ENCODE measurements at regions not wholly inside any gene's neighbourhood (a gene's known extent, or its start where the extent isn't known, plus 50 kb on each side); places are given as distances from the start of the nearest gene placed in this dataset.

GRCh38 chr5:143985832-143986515, 174.0 kb downstream of the HMHB1 start:
- peak overlapping the region; percentile 50 for H3K27ac ChIP-seq (ENCODE audit: low read length)

GRCh38 chr5:143986516-143987212, 174.7 kb downstream of the HMHB1 start:
- TF ChIP-seq EZH2 (IDR thresholded peaks at IDR 0.05; ENCODE audit: low read length, unreplicated experiment) (no peak), EZH2phosphoT487 (IDR thresholded peaks at IDR 0.05; ENCODE audit: borderline replicate concordance, low read length) (no peak), CTCF (conservative IDR thresholded peaks at IDR 0.05; ENCODE audit: low read depth, low read length) (no peak)
- Histone ChIP-seq H3K27ac (ENCODE audit: low read length) (peak overlapping the region; percentile 50), H2AFZ (ENCODE audit: low read length) (no peak overlapping the region), H3K27me3 (ENCODE audit: low read length) (no peaks in the 10 kb centered on the region), H3K79me2 (ENCODE audit: low read length) (no peaks in the 10 kb centered on the region), H3K9ac (ENCODE audit: low read length) (no peak overlapping the region), H3F3A (ENCODE audit: low read length, unreplicated experiment) (peaks cover 9% of the 10 kb centered on the region), H3K36me3 (ENCODE audit: low read depth, low read length) (no peaks in the 10 kb centered on the region), H3K4me1 (ENCODE audit: insufficient read depth, low read length) (peaks cover 22% of the 10 kb centered on the region), H3K9me2 (replicated peaks; ENCODE audit: low read length) (no peaks in the 10 kb centered on the region), H3K9me3 (ENCODE audit: low read length) (no peaks in the 10 kb centered on the region), H4K20me1 (ENCODE audit: low read length) (no peaks in the 10 kb centered on the region), H3K4me2 (ENCODE audit: low read length) (peak overlapping the region; percentile 39), H3K4me3 (ENCODE audit: low read length) (no peak overlapping the region)
- ATAC-seq (no peak), DNase-seq (no peak)
- no TSS peak for BruUV-seq (replicated peaks)
- CTCF ChIA-PET: no interaction called here
- intact Hi-C loops (cut with micrococcal nuclease): no loop called here
- POLR2A ChIA-PET (ENCODE audit: unreplicated experiment): interaction anchor here (0.7 kb wide), 1 partner anchor 1021 kb away, joined by 4 read pairs; no protein-coding TSS in a partner anchor

More at GRCh38 chr5:143985832-143986515, 174.0 kb downstream of the HMHB1 start:
- Histone ChIP-seq H3K79me2 (ENCODE audit: low read length) (no peaks in the 10 kb centered on the region), H3K36me3 (ENCODE audit: low read depth, low read length) (no peaks in the 10 kb centered on the region), H3K9ac (ENCODE audit: low read length) (no peak overlapping the region), H3K9me2 (replicated peaks; ENCODE audit: low read length) (no peaks in the 10 kb centered on the region), H3F3A (ENCODE audit: low read length, unreplicated experiment) (peaks cover 9% of the 10 kb centered on the region), H2AFZ (ENCODE audit: low read length) (no peak overlapping the region), H3K9me3 (ENCODE audit: low read length) (no peaks in the 10 kb centered on the region), H3K4me3 (ENCODE audit: low read length) (no peak overlapping the region), H3K4me2 (ENCODE audit: low read length) (peak overlapping the region; percentile 39), H3K27me3 (ENCODE audit: low read length) (no peaks in the 10 kb centered on the region), H4K20me1 (ENCODE audit: low read length) (no peaks in the 10 kb centered on the region), H3K4me1 (ENCODE audit: insufficient read depth, low read length) (peaks cover 22% of the 10 kb centered on the region)
- no TSS peak for BruUV-seq (replicated peaks)
- TF ChIP-seq EZH2phosphoT487 (IDR thresholded peaks at IDR 0.05; ENCODE audit: borderline replicate concordance, low read length) (no peak), CTCF (conservative IDR thresholded peaks at IDR 0.05; ENCODE audit: low read depth, low read length) (no peak), EZH2 (IDR thresholded peaks at IDR 0.05; ENCODE audit: low read length, unreplicated experiment) (no peak)
- intact Hi-C loops (cut with micrococcal nuclease): no loop called here
- CTCF ChIA-PET: no interaction called here
- POLR2A ChIA-PET (ENCODE audit: unreplicated experiment): interaction anchor here (0.7 kb wide), 1 partner anchor 1020 kb away, joined by 4 read pairs; no protein-coding TSS in a partner anchor
- DNase-seq: peak; percentile 77
- ATAC-seq: peak; percentile 98

GRCh38 chr5:143987264-143987663, 175.3 kb downstream of the HMHB1 start:
- BruUV-seq (replicated peaks): no TSS peak
- no peak overlapping the region for H3K27ac ChIP-seq (ENCODE audit: low read length)
- intact Hi-C loops (cut with micrococcal nuclease): no loop called here
- H3K9ac ChIP-seq (ENCODE audit: low read length): no peak overlapping the region
- ChIA-PET CTCF (no interaction called here), POLR2A (ENCODE audit: unreplicated experiment) (no interaction called here)
- peaks cover 9% of the 10 kb centered on the region for H3F3A ChIP-seq (ENCODE audit: low read length, unreplicated experiment)
- peaks cover 22% of the 10 kb centered on the region for H3K4me1 ChIP-seq (ENCODE audit: insufficient read depth, low read length)
- ATAC-seq (no peak), DNase-seq (no peak)
- H3K4me3 ChIP-seq (ENCODE audit: low read length): no peak overlapping the region
- H3K36me3 ChIP-seq (ENCODE audit: low read depth, low read length): no peaks in the 10 kb centered on the region
- no peaks in the 10 kb centered on the region for H3K9me2 ChIP-seq (replicated peaks; ENCODE audit: low read length)
- no peak overlapping the region for H3K4me2 ChIP-seq (ENCODE audit: low read length)
- H2AFZ ChIP-seq (ENCODE audit: low read length): no peak overlapping the region
- H3K27me3 ChIP-seq (ENCODE audit: low read length): no peaks in the 10 kb centered on the region
- TF ChIP-seq CTCF (conservative IDR thresholded peaks at IDR 0.05; ENCODE audit: low read depth, low read length) (no peak), EZH2 (IDR thresholded peaks at IDR 0.05; ENCODE audit: low read length, unreplicated experiment) (no peak), EZH2phosphoT487 (IDR thresholded peaks at IDR 0.05; ENCODE audit: borderline replicate concordance, low read length) (no peak)
- no peaks in the 10 kb centered on the region for H3K79me2 ChIP-seq (ENCODE audit: low read length)
- no peaks in the 10 kb centered on the region for H3K9me3 ChIP-seq (ENCODE audit: low read length)
- H4K20me1 ChIP-seq (ENCODE audit: low read length): no peaks in the 10 kb centered on the region

All from PC-3 (cell line).